ENCODE measurements at regions not wholly inside any gene's neighbourhood (a gene's known extent, or its start where the extent isn't known, plus 50 kb on each side); places are given as distances from the start of the nearest gene placed in this dataset.

DNA sequence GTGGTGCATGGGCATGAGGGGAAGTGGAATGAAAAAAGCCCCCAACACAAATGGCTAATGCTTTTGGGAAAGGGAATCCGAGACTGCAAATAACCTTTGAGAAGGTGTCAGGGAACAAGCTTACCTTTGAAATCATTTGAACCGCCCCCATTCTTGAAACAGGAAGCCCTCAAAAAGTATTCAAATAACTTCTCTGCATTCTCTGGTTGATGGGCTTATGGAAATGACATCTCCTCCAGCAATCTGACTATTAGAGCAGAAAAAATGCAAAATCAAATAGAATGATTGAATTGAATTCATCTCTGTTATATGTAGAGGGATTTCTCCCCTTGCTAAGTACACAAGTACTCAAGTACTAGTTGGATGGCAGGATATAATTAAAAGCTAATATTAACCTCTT is 409.9 kb downstream of the TMEM135 start:
- TF ChIP-seq EZH2phosphoT487 (IDR thresholded peaks at IDR 0.05; ENCODE audit: borderline replicate concordance), result no peak
- TF ChIP-seq, protein P1, sequence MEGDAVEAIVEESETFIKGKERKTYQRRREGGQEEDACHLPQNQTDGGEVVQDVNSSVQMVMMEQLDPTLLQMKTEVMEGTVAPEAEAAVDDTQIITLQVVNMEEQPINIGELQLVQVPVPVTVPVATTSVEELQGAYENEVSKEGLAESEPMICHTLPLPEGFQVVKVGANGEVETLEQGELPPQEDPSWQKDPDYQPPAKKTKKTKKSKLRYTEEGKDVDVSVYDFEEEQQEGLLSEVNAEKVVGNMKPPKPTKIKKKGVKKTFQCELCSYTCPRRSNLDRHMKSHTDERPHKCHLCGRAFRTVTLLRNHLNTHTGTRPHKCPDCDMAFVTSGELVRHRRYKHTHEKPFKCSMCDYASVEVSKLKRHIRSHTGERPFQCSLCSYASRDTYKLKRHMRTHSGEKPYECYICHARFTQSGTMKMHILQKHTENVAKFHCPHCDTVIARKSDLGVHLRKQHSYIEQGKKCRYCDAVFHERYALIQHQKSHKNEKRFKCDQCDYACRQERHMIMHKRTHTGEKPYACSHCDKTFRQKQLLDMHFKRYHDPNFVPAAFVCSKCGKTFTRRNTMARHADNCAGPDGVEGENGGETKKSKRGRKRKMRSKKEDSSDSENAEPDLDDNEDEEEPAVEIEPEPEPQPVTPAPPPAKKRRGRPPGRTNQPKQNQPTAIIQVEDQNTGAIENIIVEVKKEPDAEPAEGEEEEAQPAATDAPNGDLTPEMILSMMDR (conservative IDR thresholded peaks at IDR 0.05; ENCODE audit: low read length), result no peak
